ENCODE measurements at regions not wholly inside any gene's neighbourhood (a gene's known extent, or its start where the extent isn't known, plus 50 kb on each side); places are given as distances from the start of the nearest gene placed in this dataset.

DNA sequence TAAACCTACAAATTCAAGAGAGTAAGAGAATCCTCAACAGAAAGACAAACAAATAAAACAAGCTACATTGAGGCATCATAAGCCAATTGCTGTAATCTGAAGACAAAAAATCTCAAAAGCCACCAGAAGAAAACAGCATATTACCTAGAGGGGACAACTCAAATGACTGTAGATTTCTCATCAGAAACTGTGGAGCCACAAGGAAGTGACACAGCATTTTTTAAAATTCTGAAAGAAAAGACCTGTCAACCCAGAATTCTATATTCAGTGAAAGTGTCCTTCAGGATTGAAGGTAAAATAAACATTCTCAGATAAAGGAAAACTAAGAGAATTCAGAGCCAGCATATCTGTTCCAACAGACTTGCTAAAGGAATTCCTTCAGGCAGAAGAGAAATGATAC is 147.8 kb upstream of the DHRS4 start:
- DNase-seq (ENCODE audit: low spot score): no peak
- TF ChIP-seq, protein P1, sequence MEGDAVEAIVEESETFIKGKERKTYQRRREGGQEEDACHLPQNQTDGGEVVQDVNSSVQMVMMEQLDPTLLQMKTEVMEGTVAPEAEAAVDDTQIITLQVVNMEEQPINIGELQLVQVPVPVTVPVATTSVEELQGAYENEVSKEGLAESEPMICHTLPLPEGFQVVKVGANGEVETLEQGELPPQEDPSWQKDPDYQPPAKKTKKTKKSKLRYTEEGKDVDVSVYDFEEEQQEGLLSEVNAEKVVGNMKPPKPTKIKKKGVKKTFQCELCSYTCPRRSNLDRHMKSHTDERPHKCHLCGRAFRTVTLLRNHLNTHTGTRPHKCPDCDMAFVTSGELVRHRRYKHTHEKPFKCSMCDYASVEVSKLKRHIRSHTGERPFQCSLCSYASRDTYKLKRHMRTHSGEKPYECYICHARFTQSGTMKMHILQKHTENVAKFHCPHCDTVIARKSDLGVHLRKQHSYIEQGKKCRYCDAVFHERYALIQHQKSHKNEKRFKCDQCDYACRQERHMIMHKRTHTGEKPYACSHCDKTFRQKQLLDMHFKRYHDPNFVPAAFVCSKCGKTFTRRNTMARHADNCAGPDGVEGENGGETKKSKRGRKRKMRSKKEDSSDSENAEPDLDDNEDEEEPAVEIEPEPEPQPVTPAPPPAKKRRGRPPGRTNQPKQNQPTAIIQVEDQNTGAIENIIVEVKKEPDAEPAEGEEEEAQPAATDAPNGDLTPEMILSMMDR (IDR thresholded peaks at IDR 0.05): no peak
- ATAC-seq (ENCODE audit: low FRiP score): no peak

DNA sequence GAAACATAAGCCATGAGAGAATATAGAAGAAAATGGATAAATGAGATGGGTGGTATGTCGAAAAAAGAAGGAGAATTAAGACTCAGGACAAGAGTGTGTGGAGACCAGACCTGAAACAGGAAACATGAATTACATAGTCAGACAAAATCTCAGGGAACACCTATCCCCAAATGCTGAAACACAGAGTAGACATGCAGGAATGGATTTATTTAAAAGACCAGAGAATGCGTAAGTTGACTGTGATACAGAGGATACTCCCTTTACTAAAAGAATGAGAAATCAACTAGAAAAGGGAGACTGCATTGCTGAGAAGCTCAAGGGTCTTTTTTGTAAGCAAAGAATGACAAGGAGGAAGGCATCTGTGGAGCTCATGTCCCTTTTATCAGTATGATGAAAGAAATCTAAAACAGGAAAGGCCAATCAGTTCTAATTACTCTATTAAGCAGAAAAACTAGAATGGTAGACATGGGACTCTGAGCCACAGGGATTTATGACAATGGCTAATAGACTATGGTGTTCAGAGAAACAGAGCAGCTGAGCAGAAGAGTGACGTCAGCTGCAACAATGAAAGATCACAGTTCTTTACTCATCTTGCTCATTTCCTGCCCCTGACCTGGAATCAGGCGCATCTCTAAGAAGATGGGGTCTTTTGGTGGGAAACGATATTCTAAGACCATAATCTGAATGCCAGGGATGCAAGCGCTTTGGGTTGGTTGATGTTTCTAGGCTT is 138.9 kb upstream of the DHRS4 start:
- TF ChIP-seq, protein P1 (IDR thresholded peaks at IDR 0.05): no peak
- no peak for ATAC-seq (ENCODE audit: low FRiP score)
- no peak for DNase-seq (ENCODE audit: low spot score)

DNA sequence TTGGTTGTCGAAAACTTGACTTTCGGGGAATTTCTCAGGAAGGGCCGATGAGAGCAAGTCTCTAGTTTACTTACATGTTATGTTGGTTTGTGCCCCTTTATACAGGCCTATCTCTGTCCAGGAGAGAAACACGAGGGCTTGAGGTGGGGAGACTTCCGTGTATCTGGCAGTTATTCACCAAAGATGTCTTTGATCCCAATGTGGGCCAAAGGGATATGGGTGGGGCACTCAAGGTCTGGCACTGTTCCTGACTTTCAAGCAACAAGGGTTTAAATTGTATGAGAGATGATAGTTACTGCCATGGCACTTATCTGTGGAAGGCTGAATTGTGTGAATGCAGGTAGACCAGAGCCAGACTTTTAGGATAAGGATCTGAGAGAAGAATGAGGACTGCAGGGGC is 137.2 kb upstream of the DHRS4 start:
- ATAC-seq (ENCODE audit: low FRiP score) (no peak), DNase-seq (ENCODE audit: low spot score) (no peak)
- TF ChIP-seq, protein P1 (IDR thresholded peaks at IDR 0.05): no peak

DNA sequence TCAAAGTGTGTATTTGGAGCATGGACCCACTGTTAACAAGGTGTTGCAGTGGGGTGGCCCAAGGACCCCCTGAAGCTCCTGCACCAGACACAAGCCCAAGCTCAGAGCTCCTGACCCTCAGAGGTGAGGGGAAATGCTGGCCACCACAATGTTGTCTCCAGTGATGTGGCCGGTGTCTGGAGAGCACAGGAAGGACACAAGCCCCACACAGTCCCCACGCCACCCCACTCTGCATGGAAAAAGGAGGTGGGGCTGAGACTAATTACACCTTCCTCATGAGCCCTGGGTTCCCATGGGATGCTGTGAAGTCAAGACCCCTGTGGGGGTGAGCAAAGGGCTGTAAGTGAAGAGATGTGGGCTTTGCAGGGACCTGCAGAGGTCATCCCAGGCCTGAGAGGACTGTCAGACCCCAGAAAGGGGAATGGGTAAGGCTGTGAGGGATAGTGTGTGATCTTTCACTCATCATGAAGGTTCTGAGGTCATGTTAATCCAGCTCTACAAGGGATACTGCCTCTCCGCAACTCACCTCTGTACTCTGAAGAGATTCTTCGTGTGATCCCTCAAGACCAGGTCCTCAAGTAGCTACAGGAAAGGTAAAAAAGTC is 136.3 kb upstream of the DHRS4 start:
- TF ChIP-seq, protein P1 (IDR thresholded peaks at IDR 0.05): no peak
- DNase-seq (ENCODE audit: low spot score) (no peak), ATAC-seq (ENCODE audit: low FRiP score) (no peak)

DNA sequence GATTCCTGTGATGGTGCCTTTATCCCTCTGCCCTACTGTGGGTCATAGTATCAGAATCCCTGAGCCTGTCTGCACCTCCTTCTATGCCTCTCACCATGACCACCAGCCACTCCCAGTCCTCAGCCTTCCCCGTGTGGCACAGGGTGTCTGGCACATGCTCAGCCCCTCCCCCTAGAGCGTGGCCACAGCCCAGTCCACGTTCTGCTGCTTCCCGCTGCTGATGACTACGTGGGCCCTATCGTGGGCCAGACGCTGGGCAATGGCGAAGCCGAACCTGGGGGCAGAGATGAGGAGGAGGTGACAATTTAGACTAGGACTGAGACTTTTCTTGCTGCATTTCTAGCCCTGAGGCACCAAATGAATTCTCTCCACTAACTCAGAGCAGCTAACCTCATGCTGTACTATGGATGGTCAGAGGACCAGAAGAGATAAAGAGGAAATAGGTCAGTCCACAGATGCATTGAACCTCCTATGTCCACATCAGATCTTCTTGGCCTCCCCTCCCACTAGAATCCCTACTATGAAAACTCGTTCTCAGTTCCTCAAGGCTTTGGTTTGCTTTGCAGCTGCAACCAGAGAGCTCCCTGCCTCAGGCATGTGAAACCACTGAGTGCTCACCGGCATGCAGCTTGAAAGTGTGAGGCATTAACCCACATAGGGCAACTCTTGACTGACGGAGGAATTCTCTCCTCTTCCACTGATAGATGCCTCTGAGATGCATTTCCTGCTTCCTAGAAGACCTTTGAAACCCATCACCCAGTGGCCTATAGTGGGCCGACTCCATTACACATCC is 126.3 kb upstream of the DHRS4 start:
- DNase-seq (ENCODE audit: low spot score) (no peak), ATAC-seq (ENCODE audit: low FRiP score) (no peak)
- TF ChIP-seq, protein P1 (IDR thresholded peaks at IDR 0.05): no peak

DNA sequence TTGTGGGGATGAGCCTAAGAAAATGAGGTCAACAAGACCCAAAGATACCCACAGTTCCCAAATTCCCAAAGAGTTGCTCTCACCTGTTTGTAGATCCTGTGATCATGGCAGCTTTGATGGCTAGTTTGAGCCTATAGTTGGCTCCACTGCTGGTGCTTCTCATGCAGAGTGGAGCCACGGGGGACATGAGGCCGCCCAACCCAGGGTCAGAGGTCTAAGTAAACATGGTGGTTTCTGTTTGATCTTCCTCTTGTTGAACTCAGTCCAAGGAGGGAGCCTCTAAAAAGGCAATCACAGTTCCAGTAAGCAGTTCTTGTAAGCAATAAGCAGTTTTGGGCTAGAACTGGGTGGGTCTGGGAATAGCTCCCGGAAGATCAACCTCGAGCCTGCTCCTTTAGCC is 125.6 kb upstream of the DHRS4 start:
- ATAC-seq (ENCODE audit: low FRiP score): no peak
- TF ChIP-seq, protein P1 (IDR thresholded peaks at IDR 0.05): no peak
- no peak for DNase-seq (ENCODE audit: low spot score)
